ENCODE measurements at regions not wholly inside any gene's neighbourhood (a gene's known extent, or its start where the extent isn't known, plus 50 kb on each side); places are given as distances from the start of the nearest gene placed in this dataset.

- CTCF ChIA-PET, result no interaction called here
Observed at GRCh38 chr21:14617040-14617393, 70.9 kb upstream of the SAMSN1 start.

GRCh38 chr21:14616380-14617039, 70.4 kb upstream of the SAMSN1 start:
- no peaks in the 10 kb centered on the region for H3K36me3 ChIP-seq (replicated peaks in 1 of 2; ENCODE audit: control insufficient read depth in 1 of 2, insufficient read depth in 2 of 2, low read length in 1 of 2)
- CTCF ChIA-PET, result no interaction called here

More at GRCh38 chr21:14617040-14617393, 70.9 kb upstream of the SAMSN1 start:
- Histone ChIP-seq H3K4me3 (ENCODE audit: low read depth in 2 of 2, low read length in 1 of 2) (no peak overlapping the region), H3K79me2 (ENCODE audit: insufficient read depth) (no peaks in the 10 kb centered on the region), H3K4me2 (no peak overlapping the region), H4K20me1 (ENCODE audit: insufficient read depth) (no peaks in the 10 kb centered on the region), H3K9me2 (no peaks in the 10 kb centered on the region), H3K9me3 (no peaks in the 10 kb centered on the region), H3K4me1 (ENCODE audit: control insufficient read depth in 1 of 2, insufficient read depth in 2 of 2, low read depth in 1 of 2, low read length in 1 of 2) (no peaks in the 10 kb centered on the region), H3K27me3 (ENCODE audit: insufficient read depth) (no peaks in the 10 kb centered on the region), H2AFZ (ENCODE audit: low read depth) (no peak overlapping the region), H3F3A (replicated peaks; ENCODE audit: insufficient read depth) (no peaks in the 10 kb centered on the region), H3K27ac (ENCODE audit: low read depth in 2 of 2, low read length in 1 of 2) (no peak overlapping the region), H3K36me3 (replicated peaks in 1 of 2; ENCODE audit: control insufficient read depth in 1 of 2, insufficient read depth in 2 of 2, low read length in 1 of 2) (no peaks in the 10 kb centered on the region), H3K9ac (no peak overlapping the region)
- 0% methylated on average over 2 of the region's 2 CpGs for WGBS (ENCODE audit: low lambda C conversion rate)
- POLR2A ChIA-PET, result no interaction called here
- DNase-seq, result no peak
- TF ChIP-seq REST (IDR thresholded peaks at IDR 0.05; ENCODE audit: low read depth, low read length) (no peak), MXI1 (IDR thresholded peaks at IDR 0.05; ENCODE audit: low read depth, low read length) (no peak), TAF1 (IDR thresholded peaks at IDR 0.05; ENCODE audit: borderline replicate concordance, low read depth, low read length) (no peak), TEAD4 (IDR thresholded peaks at IDR 0.05; ENCODE audit: borderline replicate concordance, insufficient read depth) (no peak), EP300 (IDR thresholded peaks at IDR 0.05; ENCODE audit: borderline replicate concordance in 1 of 2, low read depth in 1 of 2, low read length in 1 of 2) (no peak), USF2 (IDR thresholded peaks at IDR 0.05; ENCODE audit: borderline replicate concordance, low read depth, low read length) (no peak), POLR2AphosphoS5 (IDR thresholded peaks at IDR 0.05; ENCODE audit: low read depth, low read length) (no peak), SIN3A (IDR thresholded peaks at IDR 0.05; ENCODE audit: borderline replicate concordance, low read depth, low read length) (no peak)

More at GRCh38 chr21:14616380-14617039, 70.4 kb upstream of the SAMSN1 start:
- Histone ChIP-seq H4K20me1 (ENCODE audit: insufficient read depth) (no peaks in the 10 kb centered on the region), H3K4me3 (ENCODE audit: low read depth in 2 of 2, low read length in 1 of 2) (no peak overlapping the region), H3F3A (replicated peaks; ENCODE audit: insufficient read depth) (no peaks in the 10 kb centered on the region), H3K4me1 (ENCODE audit: control insufficient read depth in 1 of 2, insufficient read depth in 2 of 2, low read depth in 1 of 2, low read length in 1 of 2) (no peaks in the 10 kb centered on the region), H3K9ac (no peak overlapping the region), H3K4me2 (no peak overlapping the region), H3K27ac (ENCODE audit: low read depth in 2 of 2, low read length in 1 of 2) (no peak overlapping the region), H3K9me2 (no peaks in the 10 kb centered on the region), H3K27me3 (ENCODE audit: insufficient read depth) (no peaks in the 10 kb centered on the region), H2AFZ (ENCODE audit: low read depth) (no peak overlapping the region), H3K9me3 (no peaks in the 10 kb centered on the region), H3K79me2 (ENCODE audit: insufficient read depth) (no peaks in the 10 kb centered on the region)
- POLR2A ChIA-PET, result no interaction called here
- no peak for TF ChIP-seq MXI1 (IDR thresholded peaks at IDR 0.05; ENCODE audit: low read depth, low read length)
- no peak for TF ChIP-seq NFIC (IDR thresholded peaks at IDR 0.05; ENCODE audit: borderline replicate concordance)
- no peak for TF ChIP-seq RAD21 (IDR thresholded peaks at IDR 0.05; ENCODE audit: low read length)
- TF ChIP-seq CHD2 (IDR thresholded peaks at IDR 0.05; ENCODE audit: low read length, partially characterized antibody), result no peak
- no peak for TF ChIP-seq NRF1 (IDR thresholded peaks at IDR 0.05; ENCODE audit: low read depth, low read length)
- TF ChIP-seq CTCF (IDR thresholded peaks at IDR 0.05), result no peak
- no peak for TF ChIP-seq EZH2phosphoT487 (IDR thresholded peaks at IDR 0.05; ENCODE audit: borderline replicate concordance, low read depth)
- 2% methylated on average over 4 of the region's 4 CpGs for WGBS (ENCODE audit: low lambda C conversion rate)
- no peak for DNase-seq

Measured in SK-N-SH (cell line).